Neural crest cell (in vitro differentiated cells): ENCODE measurements at regions not wholly inside any gene's neighbourhood (a gene's known extent, or its start where the extent isn't known, plus 50 kb on each side); places are given as distances from the start of the nearest gene placed in this dataset.

Source experiments
- DNase-seq: peaks from one replicate; pipeline ENCODE4 v3.0.0; 2021; ENCODE audit warnings: low read depth, mixed read lengths, low spot score
- H3K27ac Mint-ChIP-seq: one replicate; pipeline ENCODE4 v1.8.0; 2021; ENCODE audit warnings: mild to moderate bottlenecking, mixed read lengths; ENCODE audit not compliant: unreplicated experiment
- H3K27me3 Mint-ChIP-seq: 2 replicates; pipeline ENCODE4 v1.8.0; 2021; ENCODE audit warnings: low read depth, mild to moderate bottlenecking, mixed read lengths
- H3K36me3 Mint-ChIP-seq: 2 replicates; pipeline ENCODE4 v1.8.0; 2021; ENCODE audit warnings: low read depth, mild to moderate bottlenecking, mixed read lengths
- H3K4me1 Mint-ChIP-seq: 2 replicates; pipeline ENCODE4 v1.8.0; 2021; ENCODE audit warnings: mixed read lengths
- H3K4me3 Mint-ChIP-seq: one replicate; pipeline ENCODE4 v1.8.0; 2021; ENCODE audit warnings: mild to moderate bottlenecking, mixed read lengths
- H3K9me3 Mint-ChIP-seq: 2 replicates; pipeline ENCODE4 v1.8.0; 2021; ENCODE audit warnings: mixed read lengths
- TF ChIP-seq, protein P1 (sequence below): fragments of 200-600 bp; sonication (generic); conservative IDR thresholded peaks from 2 replicates; pipeline ENCODE4 v1.5.0; 2021; ENCODE audit warnings: antibody characterized with exemption, mild to moderate bottlenecking

DNA sequence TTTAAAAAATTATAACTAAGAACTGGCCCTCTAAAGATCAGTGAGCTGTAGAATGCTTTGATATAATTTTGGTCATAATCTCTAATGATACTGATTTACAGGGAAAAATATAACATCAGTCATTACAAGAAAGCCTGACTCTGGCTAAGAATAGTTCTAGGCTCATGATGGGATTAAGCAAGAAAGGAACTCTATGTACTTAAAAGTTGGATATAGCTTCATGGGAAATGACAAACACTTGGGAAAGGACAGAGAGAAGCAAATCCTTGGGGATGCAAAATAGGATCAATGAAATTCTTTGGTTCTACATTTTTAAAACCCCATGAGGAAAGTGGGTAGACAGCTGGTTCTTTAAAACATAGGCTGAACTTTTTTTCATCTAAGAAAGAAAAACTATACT is 472.7 kb upstream of the NR2F2 start:
- no peak for DNase-seq
- Mint-ChIP-seq H3K4me1 (peaks cover 40% of the 10 kb centered on the region), H3K27me3 (no peaks in the 10 kb centered on the region), H3K4me3 (no peak overlapping the region), H3K27ac (no peak overlapping the region), H3K36me3 (no peaks in the 10 kb centered on the region), H3K9me3 (peaks cover 7% of the 10 kb centered on the region)
- TF ChIP-seq, protein P1, sequence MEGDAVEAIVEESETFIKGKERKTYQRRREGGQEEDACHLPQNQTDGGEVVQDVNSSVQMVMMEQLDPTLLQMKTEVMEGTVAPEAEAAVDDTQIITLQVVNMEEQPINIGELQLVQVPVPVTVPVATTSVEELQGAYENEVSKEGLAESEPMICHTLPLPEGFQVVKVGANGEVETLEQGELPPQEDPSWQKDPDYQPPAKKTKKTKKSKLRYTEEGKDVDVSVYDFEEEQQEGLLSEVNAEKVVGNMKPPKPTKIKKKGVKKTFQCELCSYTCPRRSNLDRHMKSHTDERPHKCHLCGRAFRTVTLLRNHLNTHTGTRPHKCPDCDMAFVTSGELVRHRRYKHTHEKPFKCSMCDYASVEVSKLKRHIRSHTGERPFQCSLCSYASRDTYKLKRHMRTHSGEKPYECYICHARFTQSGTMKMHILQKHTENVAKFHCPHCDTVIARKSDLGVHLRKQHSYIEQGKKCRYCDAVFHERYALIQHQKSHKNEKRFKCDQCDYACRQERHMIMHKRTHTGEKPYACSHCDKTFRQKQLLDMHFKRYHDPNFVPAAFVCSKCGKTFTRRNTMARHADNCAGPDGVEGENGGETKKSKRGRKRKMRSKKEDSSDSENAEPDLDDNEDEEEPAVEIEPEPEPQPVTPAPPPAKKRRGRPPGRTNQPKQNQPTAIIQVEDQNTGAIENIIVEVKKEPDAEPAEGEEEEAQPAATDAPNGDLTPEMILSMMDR: no peak

DNA sequence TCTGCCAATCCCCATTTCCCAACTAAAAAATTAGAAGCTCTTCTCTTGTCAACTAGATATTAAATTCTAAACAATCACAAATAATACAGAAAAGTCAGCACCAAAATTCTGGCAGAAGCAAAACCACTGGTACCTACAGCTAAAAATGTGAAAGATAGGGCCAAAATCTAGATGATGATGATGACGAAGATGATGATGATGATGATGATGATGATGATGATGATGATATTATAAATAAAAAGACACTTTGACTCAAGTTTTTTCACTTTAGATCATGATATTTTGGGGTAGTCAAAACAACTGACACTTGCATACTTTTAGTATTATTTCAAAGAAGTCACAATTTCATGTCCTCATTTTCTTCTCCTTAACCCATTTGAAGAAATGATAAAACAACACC is 470.1 kb upstream of the NR2F2 start:
- H3K27ac Mint-ChIP-seq: no peak overlapping the region
- DNase-seq: no peak
- peaks cover 34% of the 10 kb centered on the region for H3K4me1 Mint-ChIP-seq
- H3K9me3 Mint-ChIP-seq: peaks cover 7% of the 10 kb centered on the region
- TF ChIP-seq, protein P1: no peak
- no peak overlapping the region for H3K4me3 Mint-ChIP-seq
- H3K27me3 Mint-ChIP-seq: no peaks in the 10 kb centered on the region
- no peaks in the 10 kb centered on the region for H3K36me3 Mint-ChIP-seq

GRCh38 chr15:95864467-95864886 is 466.0 kb upstream of the NR2F2 start:
- TF ChIP-seq, protein P1: no peak
- H3K4me3 Mint-ChIP-seq: no peak overlapping the region

GRCh38 chr15:95865330-95865739 is 465.2 kb upstream of the NR2F2 start:
- Mint-ChIP-seq H3K27ac (peak overlapping the region; percentile 40), H3K36me3 (no peaks in the 10 kb centered on the region), H3K9me3 (no peaks in the 10 kb centered on the region), H3K4me1 (peaks cover 27% of the 10 kb centered on the region), H3K4me3 (no peak overlapping the region), H3K27me3 (no peaks in the 10 kb centered on the region)
- DNase-seq: no peak
- TF ChIP-seq, protein P1: no peak

More at GRCh38 chr15:95864467-95864886, 466.0 kb upstream of the NR2F2 start:
- H3K4me1 Mint-ChIP-seq: peaks cover 18% of the 10 kb centered on the region
- no peaks in the 10 kb centered on the region for H3K27me3 Mint-ChIP-seq
- H3K9me3 Mint-ChIP-seq: no peaks in the 10 kb centered on the region
- no peak for DNase-seq
- H3K27ac Mint-ChIP-seq: no peak overlapping the region
- H3K36me3 Mint-ChIP-seq: no peaks in the 10 kb centered on the region

GRCh38 chr15:95866711-95867440 is 463.6 kb upstream of the NR2F2 start:
- H3K4me3 Mint-ChIP-seq: no peak overlapping the region
- peaks cover 30% of the 10 kb centered on the region for H3K4me1 Mint-ChIP-seq
- peak overlapping the region; percentile 39 for H3K27ac Mint-ChIP-seq
- DNase-seq: no peak
- H3K36me3 Mint-ChIP-seq: no peaks in the 10 kb centered on the region
- peaks cover 3% of the 10 kb centered on the region for H3K9me3 Mint-ChIP-seq
- TF ChIP-seq, protein P1: no peak
- H3K27me3 Mint-ChIP-seq: no peaks in the 10 kb centered on the region
